Upper lobe of left lung (tissue), 4 donors: ENCODE measurements at regions not wholly inside any gene's neighbourhood (a gene's known extent, or its start where the extent isn't known, plus 50 kb on each side); places are given as distances from the start of the nearest gene placed in this dataset.

Source experiments
- EP300 ChIP-seq, 4 donors: sonication (generic); formaldehyde crosslinking; IDR thresholded peaks; one replicate each; pipeline ENCODE4 v1.5.1; 2017; ENCODE audit warnings: antibody characterized with exemption in 4 of 4, control low read depth in 2 of 4
- TF ChIP-seq, protein P1 (sequence below), 6 experiments: fragments of 450-650 bp in 4 of 6; fragments of 200-600 bp in 2 of 6; sonication (generic) in 2 of 6; IDR thresholded peaks; one replicate each; pipeline ENCODE4 v1.5.1; 2016 to 2019; ENCODE audit warnings: antibody characterized with exemption in 6 of 6

DNA sequence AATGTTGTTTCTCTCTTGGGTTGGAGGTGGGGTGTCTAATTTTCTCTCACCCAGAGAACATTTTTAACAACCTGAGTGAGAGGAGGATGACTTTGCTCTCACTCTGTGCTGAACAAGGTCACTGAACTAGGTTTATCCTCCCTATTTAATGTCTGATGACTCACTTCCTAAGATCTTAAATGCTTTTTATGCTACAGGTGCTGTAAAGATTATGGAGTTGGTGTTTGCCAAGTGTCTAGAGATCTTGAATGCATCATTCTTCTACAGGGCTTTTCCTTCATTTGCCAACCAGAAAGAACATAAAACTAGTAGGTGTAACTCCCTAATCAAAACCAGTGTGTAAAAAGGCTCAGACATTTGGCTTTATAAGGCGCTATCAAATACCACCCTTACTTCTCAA is 350.5 kb upstream of the ETAA1 start:
- TF ChIP-seq, protein P1, sequence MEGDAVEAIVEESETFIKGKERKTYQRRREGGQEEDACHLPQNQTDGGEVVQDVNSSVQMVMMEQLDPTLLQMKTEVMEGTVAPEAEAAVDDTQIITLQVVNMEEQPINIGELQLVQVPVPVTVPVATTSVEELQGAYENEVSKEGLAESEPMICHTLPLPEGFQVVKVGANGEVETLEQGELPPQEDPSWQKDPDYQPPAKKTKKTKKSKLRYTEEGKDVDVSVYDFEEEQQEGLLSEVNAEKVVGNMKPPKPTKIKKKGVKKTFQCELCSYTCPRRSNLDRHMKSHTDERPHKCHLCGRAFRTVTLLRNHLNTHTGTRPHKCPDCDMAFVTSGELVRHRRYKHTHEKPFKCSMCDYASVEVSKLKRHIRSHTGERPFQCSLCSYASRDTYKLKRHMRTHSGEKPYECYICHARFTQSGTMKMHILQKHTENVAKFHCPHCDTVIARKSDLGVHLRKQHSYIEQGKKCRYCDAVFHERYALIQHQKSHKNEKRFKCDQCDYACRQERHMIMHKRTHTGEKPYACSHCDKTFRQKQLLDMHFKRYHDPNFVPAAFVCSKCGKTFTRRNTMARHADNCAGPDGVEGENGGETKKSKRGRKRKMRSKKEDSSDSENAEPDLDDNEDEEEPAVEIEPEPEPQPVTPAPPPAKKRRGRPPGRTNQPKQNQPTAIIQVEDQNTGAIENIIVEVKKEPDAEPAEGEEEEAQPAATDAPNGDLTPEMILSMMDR (IDR thresholded peaks at IDR 0.05): no peak
- no peak for TF ChIP-seq EP300 (IDR thresholded peaks at IDR 0.05)
